KBM-7 (cell line): ENCODE measurements at regions not wholly inside any gene's neighbourhood (a gene's known extent, or its start where the extent isn't known, plus 50 kb on each side); places are given as distances from the start of the nearest gene placed in this dataset.
"Not testable (repeated sequence)": the region's sequence is repeated elsewhere in the genome, so short reads cannot be mapped to it uniquely, and the experiment has no call there.

ENCODE experiments used
- DNase-seq: peaks from one replicate; pipeline ENCODE4 v3.0.0-alpha.2; 2015
- in situ Hi-C: fragments of 300-500 bp; cut with MboI; formaldehyde crosslinking; loops from 2 replicates; pipeline ENCODE4 v1.14.3; 2020; ENCODE audit warnings: low sequenced_read_pairs, low pct_unique_long_range_greater_than_20kb, mixed read lengths

DNA sequence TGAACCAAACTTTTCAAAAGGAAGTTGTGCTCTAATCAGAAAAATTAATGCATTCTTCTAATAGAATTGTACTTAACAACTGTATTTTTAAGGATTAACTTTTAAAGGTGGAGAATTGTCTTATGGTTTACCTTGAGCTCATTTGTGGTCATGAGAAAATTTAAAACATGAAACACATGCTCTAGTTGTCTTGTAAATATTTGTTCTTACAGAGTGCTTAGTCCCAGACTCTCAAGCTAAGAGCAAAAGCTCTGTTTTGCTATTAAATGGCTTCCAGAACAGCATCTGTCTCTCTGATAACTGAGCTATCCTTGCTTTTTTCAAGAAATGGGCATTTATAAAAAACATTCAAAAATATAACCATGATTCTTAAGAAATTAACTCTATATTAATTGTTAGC is 512.2 kb upstream of the SYNCRIP start:
- no peak for DNase-seq
- in situ Hi-C loops: loop anchor here (25.0 kb wide), 1 partner anchor 393 kb away; no protein-coding TSS in a partner anchor

DNA sequence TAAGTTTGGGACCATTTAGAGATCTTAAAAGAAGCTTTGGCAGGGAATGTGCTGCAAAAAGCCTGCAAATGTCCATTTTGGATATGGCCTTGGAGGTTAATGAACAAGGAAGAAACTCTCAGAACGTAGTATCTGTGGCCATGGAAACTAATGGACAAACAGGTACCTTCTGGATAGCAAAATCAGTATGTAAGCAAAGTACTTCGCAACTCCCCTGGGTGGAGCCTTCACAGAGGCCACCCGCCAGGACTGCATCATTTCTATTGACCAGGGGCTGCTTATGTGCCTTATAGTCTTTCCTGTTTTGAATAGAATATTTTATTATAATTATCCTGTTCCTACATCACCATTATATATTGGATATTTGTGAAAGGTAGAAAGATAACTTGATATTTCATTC is 510.8 kb upstream of the SYNCRIP start:
- DNase-seq: no peak
- in situ Hi-C loops: loop anchor here (25.0 kb wide), 1 partner anchor 391 kb away; no protein-coding TSS in a partner anchor

DNA sequence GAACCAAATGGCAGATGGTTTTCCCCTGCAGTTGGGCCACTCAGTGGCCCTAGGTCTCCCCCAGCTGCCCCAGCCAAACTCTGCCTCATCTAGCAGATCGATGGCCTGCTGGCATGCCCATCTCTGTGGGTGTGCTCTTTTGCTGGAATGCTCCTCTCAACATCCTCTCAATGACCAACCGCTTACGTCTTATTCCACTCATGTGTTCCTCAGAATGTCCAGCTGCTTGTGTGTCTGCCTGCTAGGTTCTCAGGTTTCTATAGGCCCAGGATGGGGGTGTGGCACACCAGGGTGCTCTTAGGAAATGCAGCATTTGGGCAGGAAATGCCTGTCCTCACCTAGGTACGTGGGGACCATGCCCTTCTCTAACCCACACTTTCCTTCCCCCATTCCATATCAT is 509.9 kb upstream of the SYNCRIP start:
- in situ Hi-C loops: loop anchor here (25.0 kb wide), 1 partner anchor 390 kb away; no protein-coding TSS in a partner anchor

DNA sequence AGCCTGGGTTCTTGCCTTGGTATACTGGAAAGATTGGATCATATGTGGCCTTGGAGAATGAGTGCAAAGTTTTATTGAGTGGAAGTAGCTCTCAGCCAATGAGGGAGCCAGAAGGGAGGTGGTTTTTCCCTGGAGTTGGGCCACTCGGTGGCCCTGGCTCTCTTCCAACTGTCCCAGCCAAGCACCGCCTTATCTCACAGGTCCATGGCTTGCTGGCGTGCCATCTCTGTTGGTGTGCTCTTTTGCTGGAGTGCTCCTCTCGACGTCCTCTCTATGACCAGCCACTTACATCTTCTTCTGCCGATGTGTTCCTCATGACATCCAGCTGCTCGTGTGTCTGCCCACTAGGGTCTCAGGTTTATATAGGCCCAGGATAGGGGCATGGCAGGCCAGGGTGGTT is 505.9 kb upstream of the SYNCRIP start:
- in situ Hi-C loops: no loop called here
- no peak for DNase-seq

More for the DNA sequence above, 509.9 kb upstream of the SYNCRIP start:
- no peak for DNase-seq

DNA sequence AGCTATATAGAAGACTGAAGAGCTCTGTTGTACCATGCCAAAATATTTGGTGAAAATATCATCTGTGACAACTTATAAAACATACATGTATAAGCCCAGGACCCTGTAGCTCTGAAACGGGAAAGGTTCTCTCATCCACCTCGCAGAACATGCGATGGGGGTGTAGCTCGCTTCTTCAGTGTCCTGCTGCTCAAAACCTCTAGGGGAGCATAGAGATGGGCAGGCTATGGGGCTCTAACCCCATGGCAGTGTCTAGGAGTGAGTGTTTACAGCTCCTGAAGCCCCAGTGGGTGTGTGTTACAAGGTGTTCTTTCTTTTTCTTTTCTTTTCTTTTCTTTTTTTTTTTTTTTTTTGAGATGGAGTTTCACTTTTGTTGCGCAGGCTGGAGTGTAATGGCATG is 505.2 kb upstream of the SYNCRIP start:
- no peak for DNase-seq
- in situ Hi-C loops: no loop called here

DNA sequence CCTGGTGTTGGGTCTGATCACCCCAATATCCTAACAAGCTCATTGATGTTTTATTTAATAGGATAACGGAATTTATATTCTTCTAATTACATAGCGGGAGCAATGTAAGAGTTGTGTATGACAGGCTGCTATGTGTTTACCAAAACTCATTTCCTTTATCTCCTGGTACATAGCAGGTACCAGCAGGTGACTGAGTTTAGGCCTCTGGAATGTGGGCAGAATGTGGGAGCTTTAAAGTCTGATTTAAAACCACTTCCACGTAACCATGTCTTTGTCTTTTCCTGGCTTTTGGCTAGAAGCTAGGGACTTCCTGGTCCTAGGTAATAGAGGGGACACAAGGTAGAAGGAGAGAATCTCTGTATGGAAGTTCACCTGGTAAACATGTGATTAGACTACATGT is 504.6 kb upstream of the SYNCRIP start:
- in situ Hi-C loops: no loop called here
- no peak for DNase-seq

DNA sequence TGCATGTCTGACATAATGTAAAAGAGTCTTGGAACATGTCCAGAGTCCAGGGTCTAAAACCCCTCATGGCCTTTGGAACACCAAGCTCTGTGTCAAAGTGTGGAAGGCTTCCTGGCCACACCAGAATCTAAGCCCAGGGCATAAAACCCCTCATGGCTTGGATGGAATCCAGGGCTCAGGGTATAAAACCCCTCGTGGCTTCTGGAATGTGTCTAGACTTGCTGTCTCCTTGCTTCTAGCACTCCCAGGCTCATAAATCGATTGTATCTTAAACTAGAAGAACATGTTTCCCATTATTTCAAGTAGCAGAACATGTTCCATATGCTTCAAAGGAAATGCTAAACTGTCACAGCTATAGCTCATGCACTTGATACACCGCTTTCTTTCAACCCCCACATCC is 504.1 kb upstream of the SYNCRIP start:
- DNase-seq, in situ Hi-C loops: not testable (repeated sequence)

DNA sequence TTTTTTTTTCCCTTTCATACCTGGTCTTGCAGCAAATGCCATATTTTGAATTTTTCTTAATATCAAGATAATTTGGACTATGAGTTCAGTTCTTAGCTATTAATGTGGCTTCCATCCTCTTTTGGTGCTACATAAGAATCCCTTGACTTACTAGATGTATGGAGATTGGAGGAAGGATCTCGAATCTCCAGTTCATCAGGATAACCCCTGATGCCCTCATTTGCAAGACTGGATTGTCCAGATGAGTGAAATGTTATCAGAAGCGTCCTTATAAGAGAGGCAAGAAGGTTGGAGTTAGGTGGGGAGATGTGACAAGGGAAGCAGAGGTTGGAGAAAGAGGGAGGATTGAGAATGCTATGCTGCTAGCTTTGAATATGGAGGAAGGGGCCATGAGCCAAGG is 499.6 kb upstream of the SYNCRIP start:
- DNase-seq: no peak

DNA sequence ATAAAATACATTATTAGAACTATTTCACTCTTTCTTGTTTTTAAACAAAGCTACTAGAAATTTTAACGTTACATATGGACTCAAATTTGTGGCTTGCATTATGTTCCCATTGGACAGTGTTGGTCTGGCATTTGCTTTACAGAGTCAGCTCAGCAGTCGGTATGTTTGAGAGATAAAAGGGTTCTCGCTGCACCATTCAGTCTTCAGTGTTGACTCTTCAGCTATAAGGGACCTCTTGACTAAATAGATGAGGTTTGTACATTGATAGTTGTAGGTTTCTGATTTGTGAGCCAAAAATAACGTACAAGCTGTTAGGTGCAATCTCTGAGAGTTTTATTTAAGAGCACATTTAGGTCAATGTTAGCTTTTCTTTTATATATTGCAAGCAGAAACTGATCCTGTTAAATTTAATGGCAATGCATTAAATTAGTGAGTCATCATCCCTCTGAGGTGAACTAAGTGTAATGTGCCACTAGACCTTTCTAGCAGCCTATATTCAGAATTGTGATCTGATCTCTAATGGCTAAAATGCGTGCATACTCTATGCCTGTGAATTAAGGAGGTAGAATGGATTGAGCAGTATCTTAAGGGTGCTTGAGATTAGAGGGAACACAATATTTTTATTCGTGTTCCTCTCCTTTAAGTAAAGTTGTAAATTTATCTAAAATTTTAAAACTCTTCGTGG is 485.6 kb upstream of the SYNCRIP start:
- DNase-seq: no peak
- in situ Hi-C loops: no loop called here

More for the DNA sequence above, 499.6 kb upstream of the SYNCRIP start:
- in situ Hi-C loops: no loop called here

DNA sequence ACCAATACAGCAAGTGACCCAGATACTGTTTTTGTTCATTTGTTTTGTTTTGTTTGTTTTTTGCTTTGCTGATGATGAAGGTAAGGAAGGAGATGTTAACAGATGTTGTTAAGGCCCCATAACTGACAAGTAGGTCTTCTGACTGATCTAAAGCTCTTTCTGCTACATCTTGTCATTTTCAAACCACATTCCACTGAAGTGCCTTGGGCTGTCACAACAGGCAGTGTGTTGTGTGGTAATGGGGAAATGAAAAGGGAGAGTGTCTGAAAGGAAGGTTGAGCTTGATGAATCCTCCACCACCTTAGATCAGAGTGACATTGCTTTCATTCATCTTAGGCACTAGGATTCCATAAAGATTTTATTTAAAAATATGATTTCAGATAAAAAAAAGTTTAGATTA is 479.4 kb upstream of the SYNCRIP start:
- in situ Hi-C loops: no loop called here
- DNase-seq: no peak

DNA sequence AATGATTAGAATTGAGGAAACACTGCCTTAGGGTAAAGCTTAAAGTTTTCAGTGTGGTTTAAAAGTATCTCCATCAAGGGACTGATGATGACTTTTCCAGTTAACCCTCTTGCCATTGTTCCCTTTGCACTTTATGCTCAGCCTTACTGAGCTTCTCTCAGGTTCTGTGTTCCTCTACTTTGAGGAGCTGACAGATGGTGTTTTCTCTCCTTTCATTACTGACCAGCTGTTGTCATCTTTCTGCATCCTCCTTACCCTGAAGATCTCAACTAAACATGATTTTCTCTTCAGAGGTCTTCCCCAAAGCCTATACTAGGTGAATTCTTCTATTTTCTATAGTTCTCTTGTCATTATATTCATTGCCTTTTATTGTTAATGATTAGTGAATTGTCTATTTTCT is 475.6 kb upstream of the SYNCRIP start:
- in situ Hi-C loops: no loop called here
- DNase-seq: no peak

DNA sequence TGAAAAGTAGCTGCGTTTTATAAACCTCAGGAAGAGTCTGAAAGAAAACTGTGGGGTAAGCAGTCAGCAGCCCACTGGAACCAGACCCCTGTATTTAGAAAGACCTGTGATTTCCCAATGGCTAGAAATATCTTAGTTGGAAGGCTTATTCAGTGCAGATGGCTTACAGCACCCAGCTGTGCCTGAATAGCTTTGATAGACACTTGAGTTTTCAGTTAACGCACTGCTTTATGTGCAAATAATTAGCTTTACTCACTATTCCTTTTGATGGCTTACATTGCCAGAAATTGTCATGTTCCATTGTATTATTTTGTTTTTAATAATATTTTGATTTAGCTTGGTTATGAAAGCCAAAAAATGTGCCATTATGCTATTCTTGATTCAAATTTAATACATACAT is 465.3 kb upstream of the SYNCRIP start:
- DNase-seq: no peak
- in situ Hi-C loops: no loop called here

DNA sequence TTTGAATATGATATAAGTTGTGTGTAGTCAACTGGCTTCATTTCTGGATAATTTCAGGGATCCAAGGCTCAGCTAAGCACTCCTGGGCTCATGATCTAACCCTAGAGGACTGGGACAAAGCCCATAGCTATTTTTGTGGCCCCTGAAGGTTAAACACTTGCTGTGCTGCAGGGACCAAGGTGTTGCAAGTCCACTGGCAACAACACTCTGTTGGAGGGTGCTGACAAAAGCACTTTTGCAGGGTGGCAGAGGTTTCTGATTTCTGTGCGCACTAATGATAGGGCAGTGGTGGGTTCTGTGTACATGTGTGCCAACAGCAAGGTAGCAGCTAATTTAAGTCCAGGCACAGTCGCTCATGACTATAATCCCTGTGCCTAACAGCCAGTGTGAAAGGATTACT is 445.3 kb upstream of the SYNCRIP start:
- in situ Hi-C loops: no loop called here
- DNase-seq: no peak

DNA sequence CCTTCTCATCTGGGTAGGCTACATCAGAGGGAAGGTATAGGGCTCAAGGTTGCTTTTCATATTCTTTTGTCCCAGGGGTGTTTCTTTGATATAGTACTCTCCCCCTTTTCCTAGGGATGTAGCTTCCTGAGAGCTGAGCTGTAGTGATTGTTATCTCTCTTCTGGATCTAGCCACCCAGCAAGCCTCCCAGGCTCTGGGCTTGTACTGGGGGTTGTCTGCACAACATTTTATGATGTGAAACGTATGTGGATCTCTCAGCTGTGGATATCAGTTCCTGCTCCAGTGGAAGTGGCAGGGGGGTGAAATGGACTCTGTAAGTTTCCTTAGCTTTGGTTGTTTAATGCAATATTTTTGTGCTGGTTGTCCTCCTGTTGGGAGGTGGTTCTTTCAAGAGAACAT is 437.3 kb upstream of the SYNCRIP start:
- in situ Hi-C loops: no loop called here
- DNase-seq: no peak

DNA sequence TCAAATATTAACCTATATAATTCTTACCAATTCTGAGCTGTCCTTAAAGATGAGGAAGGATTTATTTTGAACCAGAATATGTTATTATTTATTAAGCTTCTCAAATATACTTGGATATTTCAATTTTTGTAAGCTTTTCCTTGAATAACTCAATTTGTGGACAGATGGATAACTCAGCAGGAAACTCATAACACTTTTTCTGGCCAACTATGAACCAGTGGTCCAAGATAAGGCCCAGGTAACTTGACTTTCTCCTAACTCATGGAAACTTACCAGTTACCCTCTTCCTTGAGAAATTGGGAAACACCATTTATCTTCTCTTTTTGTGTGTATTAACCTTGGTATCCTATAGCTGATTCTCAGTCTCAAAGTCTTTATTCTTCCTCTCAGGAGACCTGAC is 427.5 kb upstream of the SYNCRIP start:
- no peak for DNase-seq
- in situ Hi-C loops: no loop called here

DNA sequence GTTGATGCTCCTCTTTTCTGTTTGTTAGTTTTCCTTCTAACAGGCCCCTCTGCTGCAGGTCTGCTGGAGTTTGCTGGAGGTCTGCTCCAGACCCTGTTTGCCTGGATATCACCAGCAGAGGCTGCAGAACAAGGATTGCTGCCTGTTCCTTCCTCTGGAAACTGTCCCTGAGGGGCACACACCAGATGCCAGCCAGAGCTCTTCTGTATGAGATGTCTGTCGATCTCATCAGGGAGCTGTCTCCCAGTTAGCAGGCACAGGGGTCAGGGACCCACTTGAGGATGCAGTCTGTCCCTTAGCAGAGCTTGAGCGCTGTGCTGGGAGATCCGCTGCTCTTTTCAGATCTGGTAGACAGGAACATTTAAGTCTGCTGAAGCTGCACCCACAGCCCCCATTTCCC is 422.3 kb upstream of the SYNCRIP start:
- DNase-seq, in situ Hi-C loops: not testable (repeated sequence)

DNA sequence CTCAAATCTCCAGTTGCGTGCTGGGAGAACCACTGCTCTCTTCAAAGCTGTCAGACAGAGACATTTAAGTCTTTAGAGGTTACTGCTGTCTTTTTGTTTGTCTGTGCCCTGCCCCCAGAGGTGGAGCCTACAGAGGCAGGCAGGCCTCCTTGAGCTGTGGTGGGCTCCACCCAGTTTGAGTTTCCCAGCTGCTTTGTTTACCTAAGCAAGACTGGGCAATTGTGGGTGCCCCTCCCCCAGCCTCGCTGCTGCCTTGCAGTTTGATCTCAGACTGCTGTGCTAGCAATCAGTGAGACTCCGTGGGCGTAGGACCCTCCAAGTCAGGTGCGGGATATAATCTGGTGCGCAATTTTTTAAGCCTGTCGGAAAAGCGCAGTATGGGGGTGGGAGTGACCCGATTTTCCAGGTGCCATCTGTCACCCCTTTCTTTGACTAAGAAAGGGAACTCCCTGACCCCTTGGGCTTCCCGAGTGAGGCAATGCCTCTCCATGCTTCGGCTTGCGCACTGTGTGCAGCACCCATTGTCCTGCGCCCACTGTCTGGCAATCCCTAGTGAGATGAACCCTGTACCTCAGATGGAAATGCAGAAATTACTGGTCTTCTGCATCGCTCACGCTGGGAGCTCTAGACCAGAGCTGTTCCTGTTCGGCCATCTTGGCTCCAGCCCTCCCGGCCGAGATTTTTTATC is 414.8 kb upstream of the SYNCRIP start:
- DNase-seq, in situ Hi-C loops: not testable (repeated sequence)

DNA sequence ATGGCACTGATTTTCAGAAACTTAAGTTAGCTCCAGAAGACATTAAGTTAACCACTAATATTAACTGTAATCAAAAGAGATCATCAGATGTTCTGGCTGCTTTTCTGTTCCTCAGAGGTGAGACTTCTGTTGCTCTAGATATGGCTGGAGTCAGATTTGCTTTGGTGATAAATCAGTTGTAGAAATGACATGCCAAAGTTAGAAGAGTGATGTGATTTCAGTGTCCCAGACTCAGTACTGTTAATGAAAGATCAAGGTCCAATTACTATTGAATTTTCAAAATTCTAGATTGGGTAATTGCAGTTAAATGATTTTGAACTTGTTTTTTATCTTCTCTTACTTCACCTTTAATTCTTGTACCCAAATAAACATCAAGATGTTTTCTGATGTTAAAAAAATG is 402.4 kb upstream of the SYNCRIP start:
- in situ Hi-C loops: no loop called here
- DNase-seq: no peak

DNA sequence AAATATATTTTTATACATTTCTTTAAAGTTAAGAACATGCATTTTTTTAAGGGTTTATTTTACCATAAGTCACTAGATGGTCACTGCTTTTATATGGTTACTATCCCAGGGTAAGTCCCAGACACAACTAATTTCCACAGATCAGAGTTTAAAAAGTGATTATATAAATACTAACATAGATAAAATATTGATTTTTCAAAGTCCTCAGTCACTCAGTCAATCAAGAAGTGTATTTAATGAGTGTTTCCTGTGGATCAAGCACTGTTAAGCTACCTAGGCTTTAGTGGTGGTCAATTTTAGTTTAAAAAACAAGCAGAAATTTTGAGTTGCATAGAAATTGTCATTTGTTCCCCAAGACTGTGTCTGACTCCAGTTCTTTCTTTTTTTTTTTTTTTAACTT is 399.5 kb upstream of the SYNCRIP start:
- DNase-seq: no peak
- in situ Hi-C loops: no loop called here

DNA sequence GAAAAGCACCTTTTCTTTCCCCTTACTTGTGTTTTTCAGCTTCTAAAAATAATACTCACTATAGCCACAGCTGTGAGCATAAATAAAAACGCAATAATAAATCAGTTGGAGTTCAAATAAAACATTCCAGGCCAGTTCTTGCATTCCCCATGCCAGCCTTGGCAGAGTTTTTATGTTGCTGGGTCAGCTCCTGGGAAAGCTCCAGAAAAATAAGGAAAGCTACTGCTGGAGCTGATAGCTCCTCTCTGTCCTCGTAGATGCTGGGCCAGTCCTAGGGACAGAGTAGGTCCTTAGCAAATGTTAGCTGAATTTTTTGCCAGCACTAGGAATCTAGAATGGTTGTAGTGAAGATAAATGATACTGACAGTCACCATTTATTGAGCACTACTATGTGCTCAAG is 389.0 kb upstream of the SYNCRIP start:
- DNase-seq: no peak
- in situ Hi-C loops: no loop called here

DNA sequence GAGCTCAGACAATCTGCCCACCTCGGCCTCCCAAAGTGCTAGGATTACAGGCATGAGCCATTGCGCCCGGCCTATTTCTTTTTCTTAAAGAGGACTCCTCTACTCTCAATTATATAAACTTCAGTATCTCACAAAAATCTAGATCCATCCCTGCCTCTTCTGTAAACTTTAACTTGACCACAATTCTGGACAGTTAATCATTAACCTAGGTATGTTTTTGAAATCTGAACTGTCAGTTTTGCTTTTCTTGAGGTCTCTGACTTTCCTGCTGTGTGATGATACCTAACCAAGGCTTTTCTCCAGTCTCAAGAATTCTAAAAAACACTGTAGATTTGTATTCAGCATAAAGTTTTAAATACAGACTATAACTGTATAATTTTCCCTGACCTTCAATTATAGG is 388.2 kb upstream of the SYNCRIP start:
- DNase-seq: no peak

More for the DNA sequence above, 388.2 kb upstream of the SYNCRIP start:
- in situ Hi-C loops: no loop called here
